GM23248 (cell line): ENCODE measurements at regions not wholly inside any gene's neighbourhood (a gene's known extent, or its start where the extent isn't known, plus 50 kb on each side); places are given as distances from the start of the nearest gene placed in this dataset.
"Not testable (repeated sequence)": the region's sequence is repeated elsewhere in the genome, so short reads cannot be mapped to it uniquely, and the experiment has no call there.

ENCODE experiments used
- EZH2 ChIP-seq: fragments of 200-600 bp; sonication (generic); IDR thresholded peaks from 2 replicates; pipeline ENCODE4 v1.6.1; 2018; ENCODE audit warnings: antibody characterized with exemption, mild to moderate bottlenecking; ENCODE audit not compliant: insufficient read depth, poor library complexity, severe bottlenecking
- EZH2phosphoT487 ChIP-seq: fragments of 200-600 bp; sonication (generic); IDR thresholded peaks from 2 replicates; pipeline ENCODE4 v1.6.1; 2018; ENCODE audit warnings: antibody characterized with exemption, moderate library complexity, mild to moderate bottlenecking, low read depth; ENCODE audit not compliant: insufficient read depth

- TF ChIP-seq EZH2, EZH2phosphoT487: not testable (repeated sequence)
Observed at GRCh38 chr15:99470204-99470603, 95.6 kb upstream of the MEF2A start.
